HG02763 (cell line): ENCODE measurements at regions not wholly inside any gene's neighbourhood (a gene's known extent, or its start where the extent isn't known, plus 50 kb on each side); places are given as distances from the start of the nearest gene placed in this dataset.
"Not testable (repeated sequence)": the region's sequence is repeated elsewhere in the genome, so short reads cannot be mapped to it uniquely, and the experiment has no call there.

ENCODE experiments used
- ATAC-seq: cut with Tn5 transposase; IDR thresholded peaks from one replicate; pipeline ENCODE4 v1.9.1; 2021; ENCODE audit warnings: mild to moderate bottlenecking, moderate library complexity; ENCODE audit not compliant: unreplicated experiment

GRCh38 chr11:92465410-92465809, 240.8 kb downstream of the FAT3 start:
- not testable (repeated sequence) for ATAC-seq

- ATAC-seq, result no peak
Measured at GRCh38 chr11:92473736-92474135, 249.1 kb downstream of the FAT3 start.

GRCh38 chr11:92475316-92475715, 250.7 kb downstream of the FAT3 start:
- no peak for ATAC-seq

GRCh38 chr11:92475819-92476218, 251.2 kb downstream of the FAT3 start:
- no peak for ATAC-seq

GRCh38 chr11:92477686-92478085, 253.1 kb downstream of the FAT3 start:
- ATAC-seq, result no peak

- ATAC-seq, result no peak
Measured at GRCh38 chr11:92480499-92480898, 255.9 kb downstream of the FAT3 start.

GRCh38 chr11:92482492-92483060, 258.0 kb downstream of the FAT3 start:
- ATAC-seq, result no peak

GRCh38 chr11:92484570-92484969, 260.0 kb downstream of the FAT3 start:
- ATAC-seq, result no peak

- ATAC-seq, result no peak
Measured at GRCh38 chr11:92489826-92490399, 265.3 kb downstream of the FAT3 start.

- no peak for ATAC-seq
Measured at GRCh38 chr11:92492372-92492771, 267.8 kb downstream of the FAT3 start.

- no peak for ATAC-seq
Measured at GRCh38 chr11:92495107-92495793, 270.6 kb downstream of the FAT3 start.

GRCh38 chr11:92500453-92500852, 275.8 kb downstream of the FAT3 start:
- no peak for ATAC-seq

GRCh38 chr11:92501066-92501739, 276.6 kb downstream of the FAT3 start:
- ATAC-seq, result no peak

- ATAC-seq, result no peak
Measured at GRCh38 chr11:92504004-92504403, 279.4 kb downstream of the FAT3 start.

GRCh38 chr11:92504534-92504933, 279.9 kb downstream of the FAT3 start:
- ATAC-seq, result no peak

GRCh38 chr11:92505689-92506088, 281.1 kb downstream of the FAT3 start:
- ATAC-seq, result no peak

- no peak for ATAC-seq
Measured at GRCh38 chr11:92506809-92507336, 282.3 kb downstream of the FAT3 start.

- no peak for ATAC-seq
Measured at GRCh38 chr11:92510591-92510990, 286.0 kb downstream of the FAT3 start.

- no peak for ATAC-seq
Measured at GRCh38 chr11:92511522-92512203, 287.0 kb downstream of the FAT3 start.

- ATAC-seq, result no peak
Measured at GRCh38 chr11:92512204-92512569, 287.6 kb downstream of the FAT3 start.

GRCh38 chr11:92523611-92524010, 299.0 kb downstream of the FAT3 start:
- ATAC-seq, result no peak
